ENCODE measurements at regions not wholly inside any gene's neighbourhood (a gene's known extent, or its start where the extent isn't known, plus 50 kb on each side); places are given as distances from the start of the nearest gene placed in this dataset.
"Not testable (repeated sequence)": the region's sequence is repeated elsewhere in the genome, so short reads cannot be mapped to it uniquely, and the experiment has no call there.

DNA sequence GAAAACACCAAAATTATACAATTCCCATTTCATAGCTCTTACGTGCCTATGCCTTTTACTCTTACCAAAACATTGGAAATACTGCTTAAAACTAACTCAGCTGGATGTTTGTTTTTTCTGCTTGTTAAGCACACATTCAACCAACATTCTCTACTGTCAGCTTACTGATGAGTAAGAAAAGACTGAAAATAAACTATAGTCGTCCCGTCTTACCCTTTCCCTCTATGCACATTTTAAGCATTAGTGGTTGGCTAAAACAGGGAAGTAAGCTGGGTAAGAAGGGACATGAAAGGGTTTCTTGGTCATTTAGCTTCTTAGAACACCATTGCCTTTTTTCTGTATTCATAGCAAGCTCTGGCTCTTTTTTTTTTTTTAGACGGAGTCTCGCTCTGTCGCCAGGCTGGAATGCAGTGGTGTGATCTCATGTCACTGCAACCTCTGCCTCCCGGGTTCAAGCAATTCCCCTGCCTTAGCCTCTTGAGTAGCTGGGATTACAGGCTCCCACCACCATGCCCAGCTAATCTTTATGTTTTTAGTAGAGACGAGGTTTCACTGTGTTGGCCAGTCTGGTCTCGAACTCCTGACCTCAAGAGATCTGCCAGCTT is 232.1 kb upstream of the PCSK5 start:
- Histone ChIP-seq H3K27me3 (ENCODE audit: control insufficient read depth, insufficient read depth, low read length) (no peaks in the 10 kb centered on the region), H3K9me3 (ENCODE audit: control insufficient read depth, insufficient read depth, low read depth, low read length) (0 out of 2 replicates have a peak, but pooled peaks cover 5% of the 10 kb centered on the region), H3K9ac (ENCODE audit: low read length) (no peak overlapping the region), H3K36me3 (ENCODE audit: control insufficient read depth, insufficient read depth, low read length) (no peaks in the 10 kb centered on the region), H3K4me1 (ENCODE audit: control insufficient read depth, insufficient read depth, low read length) (no peaks in the 10 kb centered on the region), H3K4me3 (ENCODE audit: low read depth, low read length) (no peak overlapping the region), H3K27ac (ENCODE audit: low read depth, low read length) (no peak overlapping the region)

DNA sequence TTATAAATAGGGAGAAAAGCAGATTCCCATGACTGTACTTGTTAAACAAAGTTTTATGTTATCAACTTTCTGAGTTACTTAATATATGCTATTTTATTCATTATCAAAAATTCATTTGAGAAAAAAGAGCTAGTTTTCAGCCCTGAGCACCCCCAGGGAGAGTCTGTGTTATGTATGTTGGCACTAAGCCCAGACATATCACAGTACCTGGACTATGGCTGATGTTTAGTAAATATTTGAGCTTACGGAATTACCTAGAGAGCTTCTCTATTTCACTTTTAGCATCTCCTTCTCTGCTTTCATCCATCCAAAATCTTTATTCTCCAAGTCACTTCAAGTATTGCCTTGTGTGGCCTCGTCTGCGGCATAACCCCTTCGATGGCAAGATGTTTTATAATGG is 225.9 kb upstream of the PCSK5 start:
- no peaks in the 10 kb centered on the region for H3K27me3 ChIP-seq (ENCODE audit: control insufficient read depth, insufficient read depth, low read length)
- no peaks in the 10 kb centered on the region for H3K36me3 ChIP-seq (ENCODE audit: control insufficient read depth, insufficient read depth, low read length)
- 0 out of 2 replicates have a peak, but pooled peaks cover under 1% of the 10 kb centered on the region for H3K9me3 ChIP-seq (ENCODE audit: control insufficient read depth, insufficient read depth, low read depth, low read length)
- H3K27ac ChIP-seq (ENCODE audit: low read depth, low read length), result no peak overlapping the region
- no peak overlapping the region for H3K9ac ChIP-seq (ENCODE audit: low read length)
- no peak overlapping the region for H3K4me3 ChIP-seq (ENCODE audit: low read depth, low read length)
- no peaks in the 10 kb centered on the region for H3K4me1 ChIP-seq (ENCODE audit: control insufficient read depth, insufficient read depth, low read length)

DNA sequence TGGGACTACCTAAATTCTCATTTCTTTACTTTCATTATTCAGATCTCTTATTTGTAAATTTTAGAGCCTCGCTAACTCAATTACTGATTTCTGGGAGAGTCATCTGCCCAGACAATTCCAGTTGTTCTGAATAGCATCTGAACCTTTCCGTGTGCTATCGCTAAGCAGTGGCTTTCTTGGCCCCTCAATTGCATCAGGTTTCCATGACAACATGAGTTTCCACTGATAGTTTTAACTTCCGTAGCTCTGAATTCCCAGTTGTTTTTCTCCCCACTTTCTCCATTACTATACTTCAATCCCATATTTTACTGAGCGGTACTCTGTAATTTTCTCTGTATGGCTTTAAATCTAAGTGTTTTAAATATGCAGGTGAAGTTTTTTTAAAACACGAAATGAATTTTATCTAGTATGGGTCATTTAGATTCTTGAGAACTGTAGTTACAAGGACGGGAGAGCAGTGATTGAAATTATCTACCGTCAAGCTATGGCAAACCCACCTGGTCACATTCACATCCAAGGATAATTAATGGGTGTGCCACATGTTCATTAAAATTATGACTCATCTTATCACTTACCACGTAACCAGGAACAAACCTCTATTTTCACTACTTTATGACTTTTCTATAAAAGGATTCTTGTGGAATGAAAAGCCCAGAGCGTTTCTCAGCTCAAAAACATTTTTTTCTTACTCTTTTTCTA is 223.5 kb upstream of the PCSK5 start:
- Histone ChIP-seq H3K4me1 (ENCODE audit: control insufficient read depth, insufficient read depth, low read length) (0 out of 2 replicates have a peak, but pooled peaks cover 4% of the 10 kb centered on the region), H3K27me3 (ENCODE audit: control insufficient read depth, insufficient read depth, low read length) (no peaks in the 10 kb centered on the region), H3K27ac (ENCODE audit: low read depth, low read length) (no peak overlapping the region), H3K36me3 (ENCODE audit: control insufficient read depth, insufficient read depth, low read length) (no peaks in the 10 kb centered on the region), H3K9ac (ENCODE audit: low read length) (no peak overlapping the region), H3K9me3 (ENCODE audit: control insufficient read depth, insufficient read depth, low read depth, low read length) (no peaks in the 10 kb centered on the region), H3K4me3 (ENCODE audit: low read depth, low read length) (no peak overlapping the region)

DNA sequence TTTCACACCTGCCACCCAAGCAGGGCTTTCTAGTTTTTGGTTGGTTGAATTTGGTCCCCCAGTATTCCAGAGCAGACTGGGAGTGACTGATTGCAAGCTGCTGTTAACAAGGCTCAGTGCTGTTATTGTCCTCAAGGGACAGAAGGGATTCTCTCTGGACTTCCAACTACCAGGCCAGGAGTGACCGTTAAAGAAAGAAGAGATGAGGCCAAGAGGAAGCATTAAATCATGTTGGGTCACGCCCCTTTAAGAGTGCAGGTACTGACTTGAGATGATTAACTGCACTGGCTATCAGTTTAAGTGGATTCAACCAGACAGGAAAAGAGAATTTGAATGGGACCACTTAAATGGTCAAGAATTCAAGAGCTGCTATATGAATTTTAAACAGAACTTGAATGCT is 220.8 kb upstream of the PCSK5 start:
- H3K9ac ChIP-seq (ENCODE audit: low read length), result no peak overlapping the region
- no peaks in the 10 kb centered on the region for H3K36me3 ChIP-seq (ENCODE audit: control insufficient read depth, insufficient read depth, low read length)
- no peak overlapping the region for H3K4me3 ChIP-seq (ENCODE audit: low read depth, low read length)
- H3K27ac ChIP-seq (ENCODE audit: low read depth, low read length), result no peak overlapping the region
- H3K9me3 ChIP-seq (ENCODE audit: control insufficient read depth, insufficient read depth, low read depth, low read length), result no peaks in the 10 kb centered on the region
- H3K27me3 ChIP-seq (ENCODE audit: control insufficient read depth, insufficient read depth, low read length), result no peaks in the 10 kb centered on the region
- 0 out of 2 replicates have a peak, but pooled peaks cover 4% of the 10 kb centered on the region for H3K4me1 ChIP-seq (ENCODE audit: control insufficient read depth, insufficient read depth, low read length)

DNA sequence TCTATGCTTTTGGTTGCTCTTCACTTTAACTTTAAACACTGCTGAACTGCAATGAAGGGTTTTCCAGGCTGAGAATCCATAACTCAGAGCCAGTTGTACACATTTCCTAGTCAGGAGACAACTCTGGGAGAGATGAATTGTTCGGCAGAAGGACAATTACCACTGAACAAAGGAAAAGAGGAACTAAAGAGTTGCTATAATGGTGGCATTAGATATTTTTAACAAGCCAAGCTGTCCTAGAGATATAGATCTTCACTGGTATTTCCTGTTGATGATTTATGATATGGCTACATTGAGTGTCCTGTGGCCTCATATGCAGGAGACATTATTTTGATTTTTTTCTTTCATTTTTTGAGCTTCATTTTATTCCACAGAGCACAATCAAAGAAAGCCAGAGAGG is 219.1 kb upstream of the PCSK5 start:
- Histone ChIP-seq H3K27ac (ENCODE audit: low read depth, low read length) (no peak overlapping the region), H3K9me3 (ENCODE audit: control insufficient read depth, insufficient read depth, low read depth, low read length) (no peaks in the 10 kb centered on the region), H3K27me3 (ENCODE audit: control insufficient read depth, insufficient read depth, low read length) (no peaks in the 10 kb centered on the region), H3K4me3 (ENCODE audit: low read depth, low read length) (no peak overlapping the region), H3K36me3 (ENCODE audit: control insufficient read depth, insufficient read depth, low read length) (no peaks in the 10 kb centered on the region), H3K4me1 (ENCODE audit: control insufficient read depth, insufficient read depth, low read length) (0 out of 2 replicates have a peak, but pooled peaks cover 4% of the 10 kb centered on the region), H3K9ac (ENCODE audit: low read length) (no peak overlapping the region)

DNA sequence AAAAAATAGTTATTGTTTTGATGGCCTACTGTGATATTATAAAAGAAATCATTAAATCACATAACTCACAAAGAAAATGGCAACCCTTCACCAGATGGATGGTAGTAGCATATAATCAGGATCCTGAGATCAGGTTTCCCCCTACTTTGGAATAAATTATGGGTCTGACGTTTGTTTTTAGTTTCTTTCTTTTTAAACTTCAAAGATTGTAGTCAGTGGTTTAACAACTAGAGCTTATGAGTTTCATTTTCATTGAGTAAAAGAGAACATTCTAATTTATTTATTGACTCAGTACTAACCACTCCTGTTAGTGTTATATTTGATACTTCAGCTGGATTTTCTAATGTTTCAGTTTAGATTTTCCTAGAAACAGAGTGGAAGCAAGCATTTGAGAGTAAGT is 218.0 kb upstream of the PCSK5 start:
- no peaks in the 10 kb centered on the region for H3K36me3 ChIP-seq (ENCODE audit: control insufficient read depth, insufficient read depth, low read length)
- 0 out of 2 replicates have a peak, but pooled peaks cover 4% of the 10 kb centered on the region for H3K4me1 ChIP-seq (ENCODE audit: control insufficient read depth, insufficient read depth, low read length)
- H3K9ac ChIP-seq (ENCODE audit: low read length), result no peak overlapping the region
- no peak overlapping the region for H3K4me3 ChIP-seq (ENCODE audit: low read depth, low read length)
- H3K9me3 ChIP-seq (ENCODE audit: control insufficient read depth, insufficient read depth, low read depth, low read length), result no peaks in the 10 kb centered on the region
- no peak overlapping the region for H3K27ac ChIP-seq (ENCODE audit: low read depth, low read length)
- H3K27me3 ChIP-seq (ENCODE audit: control insufficient read depth, insufficient read depth, low read length), result no peaks in the 10 kb centered on the region

DNA sequence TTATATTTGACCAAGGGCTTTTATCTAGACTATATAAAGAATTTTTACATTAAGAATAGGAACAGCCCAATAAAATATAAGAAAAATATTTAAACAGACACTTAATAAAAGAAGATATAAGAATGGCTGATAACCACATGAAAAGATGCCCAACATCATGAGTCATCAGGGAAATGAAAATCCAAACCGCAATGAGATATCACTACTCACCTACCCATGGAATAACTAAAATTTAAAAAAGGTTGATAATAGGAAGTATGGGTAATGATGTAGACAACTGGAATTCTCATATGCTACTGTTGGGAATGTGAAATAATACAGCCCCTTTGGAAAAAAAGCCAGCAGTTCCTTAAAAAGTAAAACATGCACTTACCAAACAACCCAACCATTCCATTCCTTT is 206.9 kb upstream of the PCSK5 start:
- Histone ChIP-seq H3K36me3 (ENCODE audit: control insufficient read depth, insufficient read depth, low read length) (no peaks in the 10 kb centered on the region), H3K9ac (ENCODE audit: low read length) (no peak overlapping the region), H3K4me1 (ENCODE audit: control insufficient read depth, insufficient read depth, low read length) (no peaks in the 10 kb centered on the region), H3K27ac (ENCODE audit: low read depth, low read length) (no peak overlapping the region), H3K4me3 (ENCODE audit: low read depth, low read length) (no peak overlapping the region), H3K27me3 (ENCODE audit: control insufficient read depth, insufficient read depth, low read length) (no peaks in the 10 kb centered on the region), H3K9me3 (ENCODE audit: control insufficient read depth, insufficient read depth, low read depth, low read length) (no peaks in the 10 kb centered on the region)

DNA sequence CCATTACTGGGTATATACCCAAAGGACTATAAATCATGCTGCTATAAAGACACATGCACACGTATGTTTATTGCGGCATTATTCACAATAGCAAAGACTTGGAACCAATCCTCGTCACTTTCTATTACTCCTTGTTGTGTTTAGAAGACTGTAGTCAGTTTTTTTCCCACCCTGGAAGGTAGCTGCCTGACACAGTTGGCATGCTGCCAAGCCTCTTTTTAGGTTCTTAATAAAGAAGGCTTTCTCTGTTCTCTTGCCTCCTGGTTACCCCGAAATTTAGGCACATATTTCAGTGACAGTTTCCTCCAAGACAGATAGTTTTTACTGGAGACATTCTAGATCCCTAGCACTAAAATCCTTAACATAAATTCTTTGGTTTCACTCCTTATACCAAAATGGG is 205.4 kb upstream of the PCSK5 start:
- H3K36me3 ChIP-seq (ENCODE audit: control insufficient read depth, insufficient read depth, low read length), result no peaks in the 10 kb centered on the region
- no peaks in the 10 kb centered on the region for H3K27me3 ChIP-seq (ENCODE audit: control insufficient read depth, insufficient read depth, low read length)
- H3K27ac ChIP-seq (ENCODE audit: low read depth, low read length), result no peak overlapping the region
- H3K9me3 ChIP-seq (ENCODE audit: control insufficient read depth, insufficient read depth, low read depth, low read length), result no peaks in the 10 kb centered on the region
- H3K9ac ChIP-seq (ENCODE audit: low read length), result no peak overlapping the region
- H3K4me1 ChIP-seq (ENCODE audit: control insufficient read depth, insufficient read depth, low read length), result no peaks in the 10 kb centered on the region
- no peak overlapping the region for H3K4me3 ChIP-seq (ENCODE audit: low read depth, low read length)

DNA sequence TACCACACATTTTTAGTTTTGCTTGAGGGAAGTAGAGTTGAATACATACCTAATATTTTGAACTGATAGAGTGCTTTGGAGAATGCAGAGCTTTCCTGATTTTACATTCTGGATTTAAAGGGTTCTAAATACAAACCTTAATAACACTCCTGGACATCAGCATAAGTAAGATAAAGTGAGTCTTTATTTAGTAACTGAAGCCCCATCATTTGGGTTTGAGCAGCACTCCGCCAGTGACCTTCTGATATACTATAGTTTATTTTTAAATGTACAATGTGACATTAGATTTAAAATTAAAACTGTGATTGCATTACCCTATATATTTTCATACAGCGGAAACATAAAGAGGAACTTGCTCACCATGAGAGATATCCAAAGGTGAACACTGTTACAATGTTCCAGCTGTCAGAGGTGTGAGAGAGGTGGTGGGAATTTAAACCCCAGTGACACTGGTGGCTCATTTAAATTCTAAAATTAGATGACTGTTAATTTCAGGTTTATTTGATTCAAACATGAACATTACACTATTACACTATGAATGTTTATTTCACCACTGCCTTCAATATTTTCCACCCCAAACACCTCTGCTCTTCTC is 203.0 kb upstream of the PCSK5 start:
- Histone ChIP-seq H3K36me3 (ENCODE audit: control insufficient read depth, insufficient read depth, low read length) (no peaks in the 10 kb centered on the region), H3K9ac (ENCODE audit: low read length) (no peak overlapping the region), H3K4me3 (ENCODE audit: low read depth, low read length) (no peak overlapping the region), H3K9me3 (ENCODE audit: control insufficient read depth, insufficient read depth, low read depth, low read length) (no peaks in the 10 kb centered on the region), H3K4me1 (ENCODE audit: control insufficient read depth, insufficient read depth, low read length) (no peaks in the 10 kb centered on the region), H3K27me3 (ENCODE audit: control insufficient read depth, insufficient read depth, low read length) (no peaks in the 10 kb centered on the region), H3K27ac (ENCODE audit: low read depth, low read length) (no peak overlapping the region)

DNA sequence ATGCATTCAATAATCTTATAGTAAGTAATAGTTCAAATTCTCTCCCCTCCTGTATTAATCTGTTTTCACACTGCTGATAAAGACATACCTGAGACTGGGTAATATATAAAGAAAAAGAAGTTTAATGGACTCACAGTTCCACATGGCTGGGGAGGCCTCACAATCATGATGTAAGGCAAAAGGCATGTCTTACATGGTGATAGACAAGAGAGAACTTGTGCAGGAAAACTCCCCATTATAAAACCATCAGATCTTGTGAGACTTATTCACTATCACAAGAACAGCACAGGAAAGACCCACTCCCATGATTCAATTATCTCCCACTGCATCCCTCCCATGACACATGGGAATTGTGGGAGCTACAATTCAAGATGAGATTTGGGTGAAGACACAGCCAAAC is 199.9 kb upstream of the PCSK5 start:
- H3K9ac ChIP-seq (ENCODE audit: low read length); H3K36me3 ChIP-seq (ENCODE audit: control insufficient read depth, insufficient read depth, low read length); H3K27me3 ChIP-seq (ENCODE audit: control insufficient read depth, insufficient read depth, low read length); H3K4me3 ChIP-seq (ENCODE audit: low read depth, low read length); H3K27ac ChIP-seq (ENCODE audit: low read depth, low read length); H3K4me1 ChIP-seq (ENCODE audit: control insufficient read depth, insufficient read depth, low read length); H3K9me3 ChIP-seq (ENCODE audit: control insufficient read depth, insufficient read depth, low read depth, low read length): not testable (repeated sequence)

DNA sequence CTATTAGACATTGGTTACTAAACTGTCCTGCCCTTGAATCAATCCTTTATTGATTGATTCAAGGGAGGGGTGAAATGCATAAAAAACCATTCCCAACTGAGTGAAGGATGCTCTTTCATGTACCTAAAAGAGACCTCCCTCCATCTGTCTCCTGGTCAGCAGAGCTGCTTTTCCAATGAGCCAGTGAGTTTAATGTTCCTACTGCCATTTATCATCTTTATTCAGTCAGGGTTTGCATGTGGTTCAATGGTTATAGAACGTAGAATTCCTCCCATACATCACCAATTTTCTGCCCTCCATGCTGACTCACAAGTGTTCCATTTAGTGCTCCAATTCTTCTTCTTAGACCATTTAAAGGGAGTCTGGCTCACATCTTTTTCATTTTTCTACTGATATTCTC is 199.1 kb upstream of the PCSK5 start:
- Histone ChIP-seq H3K27ac (ENCODE audit: low read depth, low read length) (no peak overlapping the region), H3K27me3 (ENCODE audit: control insufficient read depth, insufficient read depth, low read length) (no peaks in the 10 kb centered on the region), H3K4me3 (ENCODE audit: low read depth, low read length) (no peak overlapping the region), H3K36me3 (ENCODE audit: control insufficient read depth, insufficient read depth, low read length) (no peaks in the 10 kb centered on the region), H3K4me1 (ENCODE audit: control insufficient read depth, insufficient read depth, low read length) (no peaks in the 10 kb centered on the region), H3K9ac (ENCODE audit: low read length) (no peak overlapping the region), H3K9me3 (ENCODE audit: control insufficient read depth, insufficient read depth, low read depth, low read length) (no peaks in the 10 kb centered on the region)
